Gastrocnemius medialis (tissue), 4 donors: ENCODE measurements at regions not wholly inside any gene's neighbourhood (a gene's known extent, or its start where the extent isn't known, plus 50 kb on each side); places are given as distances from the start of the nearest gene placed in this dataset.

Experiments used
- CTCF ChIP-seq, 5 experiments: fragments of 450-650 bp in 3 of 5; fragments of 200-600 bp in 2 of 5; sonication (generic) in 2 of 5; IDR thresholded peaks in 4 of 5; conservative IDR thresholded peaks in 1 of 5; 1 replicate in 4 of 5; 2 replicates in 1 of 5; pipeline ENCODE4 v1.5.1; 2016 to 2019; ENCODE audit warnings: antibody characterized with exemption in 5 of 5, mild to moderate bottlenecking in 3 of 5, moderate library complexity in 3 of 5
- POLR2A ChIP-seq, 2 donors: fragments of 450-650 bp; IDR thresholded peaks; one replicate each; pipeline ENCODE4 v1.6.1; 2017; ENCODE audit warnings: antibody characterized with exemption in 2 of 2, mild to moderate bottlenecking in 2 of 2, moderate library complexity in 2 of 2

GRCh38 chr16:86911437-86911958 is 333.1 kb downstream of the FOXL1 start:
- no peak for TF ChIP-seq CTCF (IDR thresholded peaks at IDR 0.05 in 4 of 5, conservative IDR thresholded peaks at IDR 0.05 in 1 of 5)
- TF ChIP-seq POLR2A (IDR thresholded peaks at IDR 0.05) = no peak
